ENCODE measurements at regions not wholly inside any gene's neighbourhood (a gene's known extent, or its start where the extent isn't known, plus 50 kb on each side); places are given as distances from the start of the nearest gene placed in this dataset.
A peak's percentile ranks its signal among the peaks of the same experiment; 100 is the strongest.

GRCh38 chr9:80552931-80553330, 981.2 kb downstream of the TLE4 start:
- Histone ChIP-seq H3K56ac (ENCODE audit: insufficient read length, low read depth, low read length) (no peak overlapping the region), H3K14ac (ENCODE audit: insufficient read depth, low read length) (no peak overlapping the region), H3K27me3 (ENCODE audit: insufficient read depth, low read length) (no peaks in the 10 kb centered on the region), H3K18ac (ENCODE audit: insufficient read length, low read depth, low read length) (no peak overlapping the region), H3K23me2 (ENCODE audit: insufficient read length, low read depth, low read length, poor library complexity, severe bottlenecking) (no peaks in the 10 kb centered on the region), H3K79me1 (ENCODE audit: insufficient read depth, low read depth, low read length, poor library complexity, severe bottlenecking) (no peaks in the 10 kb centered on the region), H3K4me2 (ENCODE audit: insufficient read depth, insufficient read length, low read length) (no peak overlapping the region), H4K20me1 (ENCODE audit: control insufficient read depth, insufficient read depth, insufficient read length) (no peaks in the 10 kb centered on the region), H3K9me3 (ENCODE audit: control insufficient read depth, low read depth, low read length) (no peaks in the 10 kb centered on the region), H2BK20ac (ENCODE audit: low read depth, low read length, poor library complexity, severe bottlenecking) (no peak overlapping the region), H2AK5ac (ENCODE audit: insufficient read length, low read length) (no peak overlapping the region), H2BK12ac (ENCODE audit: insufficient read length, low read depth, low read length) (no peak overlapping the region), H3K4ac (ENCODE audit: low read depth, low read length) (no peak overlapping the region), H3K9ac (ENCODE audit: extremely low read depth, insufficient read length, low read length) (no peak overlapping the region), H3T11ph (ENCODE audit: low read length) (no peak overlapping the region), H2BK15ac (ENCODE audit: low read depth, low read length) (no peak overlapping the region), H3K27ac (ENCODE audit: insufficient read length, low read depth, low read length) (no peak overlapping the region), H3K4me1 (ENCODE audit: insufficient read depth, low read length) (no peaks in the 10 kb centered on the region), H4K91ac (ENCODE audit: insufficient read length, low read depth, low read length) (no peak overlapping the region), H3K79me2 (ENCODE audit: insufficient read depth, low read length) (no peaks in the 10 kb centered on the region), H4K5ac (ENCODE audit: insufficient read length, low read depth, low read length) (no peak overlapping the region), H2AFZ (ENCODE audit: low read length) (no peak overlapping the region), H2BK5ac (ENCODE audit: insufficient read length, low read length) (no peak overlapping the region), H4K8ac (replicated peaks; ENCODE audit: insufficient read length, low read depth, low read length) (no peak overlapping the region), H3K23ac (ENCODE audit: insufficient read length, low read depth, low read length) (no peak overlapping the region), H2BK120ac (ENCODE audit: low read depth, low read length, poor library complexity, severe bottlenecking) (no peak overlapping the region)
- H3K4me3 Mint-ChIP-seq = no peak overlapping the region
- no peaks in the 10 kb centered on the region for H3K36me3 Mint-ChIP-seq (ENCODE audit: insufficient read depth in 1 of 3, low read depth in 3 of 3)
- DNase-seq = no peak
- peak overlapping the region in 1 of 3 experiments; percentile 21; a peak in 1 of 7 replicates for H3K27ac Mint-ChIP-seq
- TF ChIP-seq, protein P1, sequence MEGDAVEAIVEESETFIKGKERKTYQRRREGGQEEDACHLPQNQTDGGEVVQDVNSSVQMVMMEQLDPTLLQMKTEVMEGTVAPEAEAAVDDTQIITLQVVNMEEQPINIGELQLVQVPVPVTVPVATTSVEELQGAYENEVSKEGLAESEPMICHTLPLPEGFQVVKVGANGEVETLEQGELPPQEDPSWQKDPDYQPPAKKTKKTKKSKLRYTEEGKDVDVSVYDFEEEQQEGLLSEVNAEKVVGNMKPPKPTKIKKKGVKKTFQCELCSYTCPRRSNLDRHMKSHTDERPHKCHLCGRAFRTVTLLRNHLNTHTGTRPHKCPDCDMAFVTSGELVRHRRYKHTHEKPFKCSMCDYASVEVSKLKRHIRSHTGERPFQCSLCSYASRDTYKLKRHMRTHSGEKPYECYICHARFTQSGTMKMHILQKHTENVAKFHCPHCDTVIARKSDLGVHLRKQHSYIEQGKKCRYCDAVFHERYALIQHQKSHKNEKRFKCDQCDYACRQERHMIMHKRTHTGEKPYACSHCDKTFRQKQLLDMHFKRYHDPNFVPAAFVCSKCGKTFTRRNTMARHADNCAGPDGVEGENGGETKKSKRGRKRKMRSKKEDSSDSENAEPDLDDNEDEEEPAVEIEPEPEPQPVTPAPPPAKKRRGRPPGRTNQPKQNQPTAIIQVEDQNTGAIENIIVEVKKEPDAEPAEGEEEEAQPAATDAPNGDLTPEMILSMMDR (conservative IDR thresholded peaks at IDR 0.05) = no peak
- no peaks in the 10 kb centered on the region for H3K9me3 Mint-ChIP-seq
- no peaks in the 10 kb centered on the region; the same call in 1 of the 2 replicates for H3K27me3 Mint-ChIP-seq (ENCODE audit: low read depth)
- H3K4me1 Mint-ChIP-seq = no peaks in the 10 kb centered on the region; a peak in 1 of 4 replicates
- whole genome bisulfite sequencing (ENCODE audit: extremely low coverage, insufficient read length, low lambda C conversion rate) = no CpG with 5 or more reads among the region's 6 CpGs

Data from H9 (cell line).